ENCODE measurements at regions not wholly inside any gene's neighbourhood (a gene's known extent, or its start where the extent isn't known, plus 50 kb on each side); places are given as distances from the start of the nearest gene placed in this dataset.

DNA sequence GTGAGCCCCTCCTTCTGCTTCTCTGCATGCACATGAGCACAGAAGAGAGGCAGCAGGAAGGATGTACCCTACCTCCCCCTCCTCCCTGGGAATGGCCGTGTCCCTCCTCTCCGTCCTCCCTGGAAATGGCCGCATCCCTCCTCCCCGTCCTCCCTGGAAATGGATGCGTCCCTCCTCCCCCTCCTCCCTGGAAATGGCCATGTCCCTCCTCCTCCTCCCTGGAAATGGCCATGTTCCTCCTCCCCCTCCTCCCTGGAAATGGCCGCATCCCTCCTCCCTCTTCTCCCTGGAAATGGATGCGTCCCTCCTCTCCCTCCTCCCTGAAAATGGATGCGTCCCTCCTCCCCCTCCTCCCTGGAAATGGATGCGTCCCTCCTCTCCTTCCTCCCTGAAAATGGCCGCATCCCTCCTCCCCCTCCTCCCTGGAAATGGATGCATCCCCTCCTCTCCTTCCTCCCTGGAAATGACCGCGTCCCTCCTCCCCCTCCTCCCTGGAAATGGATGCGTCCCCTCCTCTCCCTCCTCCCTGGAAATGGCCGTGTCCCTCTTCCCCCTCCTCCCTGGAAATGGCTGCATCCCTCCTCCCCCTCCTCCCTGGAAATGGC is 428.6 kb downstream of the AACS start:
- TF ChIP-seq ETV6 (conservative IDR thresholded peaks at IDR 0.05 in 1 of 2, IDR thresholded peaks at IDR 0.05 in 1 of 2; ENCODE audit: borderline replicate concordance in 1 of 2, low read depth in 1 of 2) (no peak), GABPA (IDR thresholded peaks at IDR 0.05; ENCODE audit: low read depth) (no peak), BACH1 (IDR thresholded peaks at IDR 0.05; ENCODE audit: borderline replicate concordance) (no peak), MYC (IDR thresholded peaks at IDR 0.05; ENCODE audit: insufficient read depth, insufficient read length, insufficient replicate concordance, low read length, severe bottlenecking) (no peak), POLR2A (IDR thresholded peaks at IDR 0.05; ENCODE audit: low read depth, low read length) (no peak), BMI1 (IDR thresholded peaks at IDR 0.05; ENCODE audit: borderline replicate concordance) (no peak), IKZF2 (IDR thresholded peaks at IDR 0.05) (no peak), SP1 (IDR thresholded peaks at IDR 0.05; ENCODE audit: low read depth, low read length) (no peak), POLR2AphosphoS5 (IDR thresholded peaks at IDR 0.05; ENCODE audit: low read length) (no peak), YY1 (IDR thresholded peaks at IDR 0.05; ENCODE audit: low read depth, low read length) (no peak), RAD21 (IDR thresholded peaks at IDR 0.05; ENCODE audit: insufficient read depth, low read depth, low read length) (no peak), CEBPB (IDR thresholded peaks at IDR 0.05; ENCODE audit: borderline replicate concordance in 1 of 2, low read depth in 2 of 2, low read length in 2 of 2) (no peak)
- TF ChIP-seq, protein P1, sequence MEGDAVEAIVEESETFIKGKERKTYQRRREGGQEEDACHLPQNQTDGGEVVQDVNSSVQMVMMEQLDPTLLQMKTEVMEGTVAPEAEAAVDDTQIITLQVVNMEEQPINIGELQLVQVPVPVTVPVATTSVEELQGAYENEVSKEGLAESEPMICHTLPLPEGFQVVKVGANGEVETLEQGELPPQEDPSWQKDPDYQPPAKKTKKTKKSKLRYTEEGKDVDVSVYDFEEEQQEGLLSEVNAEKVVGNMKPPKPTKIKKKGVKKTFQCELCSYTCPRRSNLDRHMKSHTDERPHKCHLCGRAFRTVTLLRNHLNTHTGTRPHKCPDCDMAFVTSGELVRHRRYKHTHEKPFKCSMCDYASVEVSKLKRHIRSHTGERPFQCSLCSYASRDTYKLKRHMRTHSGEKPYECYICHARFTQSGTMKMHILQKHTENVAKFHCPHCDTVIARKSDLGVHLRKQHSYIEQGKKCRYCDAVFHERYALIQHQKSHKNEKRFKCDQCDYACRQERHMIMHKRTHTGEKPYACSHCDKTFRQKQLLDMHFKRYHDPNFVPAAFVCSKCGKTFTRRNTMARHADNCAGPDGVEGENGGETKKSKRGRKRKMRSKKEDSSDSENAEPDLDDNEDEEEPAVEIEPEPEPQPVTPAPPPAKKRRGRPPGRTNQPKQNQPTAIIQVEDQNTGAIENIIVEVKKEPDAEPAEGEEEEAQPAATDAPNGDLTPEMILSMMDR (IDR thresholded peaks at IDR 0.05 in 2 of 3, conservative IDR thresholded peaks at IDR 0.05 in 1 of 3; ENCODE audit: control insufficient read depth in 2 of 3, extremely low read depth in 1 of 3, insufficient read depth in 1 of 3, low read depth in 3 of 3, low read length in 3 of 3) = no peak
